NCI-H2196 treated with DMSO at 0.1 percent for 48 hours (cell line): ENCODE measurements at regions not wholly inside any gene's neighbourhood (a gene's known extent, or its start where the extent isn't known, plus 50 kb on each side); places are given as distances from the start of the nearest gene placed in this dataset.
"Not testable (repeated sequence)": the region's sequence is repeated elsewhere in the genome, so short reads cannot be mapped to it uniquely, and the experiment has no call there.

Source experiments
- DNase-seq: peaks from one replicate; lab custom pipeline; 2025; ENCODE audit not compliant: unreplicated experiment; lab: John Stamatoyannopoulos, UW

DNA sequence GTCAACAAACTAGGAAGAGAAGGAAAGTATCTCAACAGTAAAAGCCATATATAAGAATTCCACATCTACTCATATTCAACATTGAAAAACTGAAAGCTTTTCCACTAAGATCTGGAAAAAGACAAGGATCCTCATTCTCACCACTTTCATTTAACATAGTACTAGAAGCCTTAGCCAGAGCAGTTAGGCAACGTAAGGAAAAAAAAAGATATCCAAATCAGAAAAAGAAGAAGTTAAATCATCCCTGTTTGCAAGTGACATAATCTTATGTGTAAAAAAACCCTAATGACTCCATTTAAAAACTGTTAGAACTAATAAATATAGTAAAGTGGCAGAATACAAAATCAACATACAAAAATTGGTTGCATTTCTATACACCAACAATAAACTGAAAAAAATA, 426.2 kb downstream of the BCAT1 start:
- no peak for DNase-seq

DNA sequence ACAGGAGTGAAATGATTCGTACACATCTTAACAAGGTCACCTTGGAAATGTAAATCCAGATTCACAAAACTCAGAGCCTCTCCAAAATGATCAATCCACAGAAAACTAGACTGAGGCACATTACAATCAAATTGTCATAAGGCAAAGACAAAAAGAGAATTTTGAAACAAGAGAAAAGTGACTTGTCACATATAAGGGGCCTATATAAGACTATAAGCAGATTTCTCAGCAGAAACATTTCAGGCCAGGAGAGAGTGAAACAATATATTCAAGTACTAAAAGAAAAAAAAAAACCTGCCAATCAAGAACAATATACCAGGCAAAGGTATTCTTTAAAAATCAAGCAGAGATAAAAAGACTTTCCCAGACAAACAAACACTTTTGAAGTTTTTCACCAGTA, 429.1 kb downstream of the BCAT1 start:
- no peak for DNase-seq

DNA sequence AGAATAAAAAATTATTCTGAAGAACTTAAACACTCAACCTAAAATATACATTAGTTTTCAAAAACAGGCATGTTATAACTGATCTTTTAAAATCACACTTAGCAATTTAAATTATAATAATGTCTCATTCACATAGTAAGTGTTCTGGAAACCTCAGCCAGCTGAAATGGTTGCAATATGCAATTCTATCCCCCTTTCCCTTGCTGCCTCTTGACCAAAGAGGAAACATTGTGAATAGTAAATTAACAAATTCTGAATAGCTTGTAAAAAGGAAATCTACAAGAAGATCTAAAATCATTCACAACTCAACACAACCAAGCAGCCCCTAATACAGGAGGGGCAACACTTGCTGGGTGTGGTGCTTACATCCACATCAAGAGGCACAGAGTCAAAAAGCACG, 431.9 kb downstream of the BCAT1 start:
- DNase-seq: no peak

DNA sequence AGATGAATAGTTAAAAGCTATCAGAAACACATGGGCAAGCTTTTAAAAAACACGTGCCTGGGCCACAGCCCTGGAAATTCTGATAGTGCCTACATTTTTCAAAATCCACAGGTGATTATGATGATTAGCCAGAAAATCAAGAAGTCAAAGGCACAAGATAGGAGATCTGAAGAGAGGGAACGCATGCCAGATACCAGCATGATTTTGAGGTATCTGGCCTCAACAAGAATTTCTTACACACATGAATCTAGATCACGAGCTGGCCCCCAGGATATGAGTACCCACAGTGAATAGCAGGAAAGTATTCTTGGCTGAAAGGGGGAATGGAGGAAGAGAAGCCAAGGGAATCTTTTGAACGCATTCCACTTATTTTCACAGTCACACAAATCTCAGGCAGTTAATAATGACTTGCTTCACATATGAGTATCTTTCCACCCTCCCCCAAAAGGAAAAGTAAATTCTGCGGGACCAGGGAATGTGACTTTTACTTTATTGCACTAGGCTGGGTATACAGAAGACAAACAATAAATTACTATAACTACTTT, 438.2 kb downstream of the BCAT1 start:
- DNase-seq: no peak

DNA sequence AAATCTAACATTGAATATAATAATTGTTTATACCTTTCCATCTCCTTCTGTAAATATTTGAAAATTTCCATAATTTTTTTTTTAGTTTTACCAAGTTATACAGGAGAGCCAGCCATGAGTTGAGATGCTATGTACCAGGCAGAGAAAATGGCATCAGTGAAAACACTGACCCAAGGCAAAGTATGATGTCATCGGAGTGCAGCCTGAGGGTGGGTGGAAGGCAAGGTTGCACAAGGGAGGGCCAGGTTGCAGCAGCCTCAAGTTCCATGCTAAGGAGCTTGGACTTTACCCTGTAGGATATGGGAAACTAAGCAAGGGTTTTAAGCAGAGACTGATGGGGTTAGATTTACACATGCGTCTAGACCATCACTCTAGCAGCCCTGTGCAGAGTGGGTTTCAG, 441.1 kb downstream of the BCAT1 start:
- DNase-seq: no peak

DNA sequence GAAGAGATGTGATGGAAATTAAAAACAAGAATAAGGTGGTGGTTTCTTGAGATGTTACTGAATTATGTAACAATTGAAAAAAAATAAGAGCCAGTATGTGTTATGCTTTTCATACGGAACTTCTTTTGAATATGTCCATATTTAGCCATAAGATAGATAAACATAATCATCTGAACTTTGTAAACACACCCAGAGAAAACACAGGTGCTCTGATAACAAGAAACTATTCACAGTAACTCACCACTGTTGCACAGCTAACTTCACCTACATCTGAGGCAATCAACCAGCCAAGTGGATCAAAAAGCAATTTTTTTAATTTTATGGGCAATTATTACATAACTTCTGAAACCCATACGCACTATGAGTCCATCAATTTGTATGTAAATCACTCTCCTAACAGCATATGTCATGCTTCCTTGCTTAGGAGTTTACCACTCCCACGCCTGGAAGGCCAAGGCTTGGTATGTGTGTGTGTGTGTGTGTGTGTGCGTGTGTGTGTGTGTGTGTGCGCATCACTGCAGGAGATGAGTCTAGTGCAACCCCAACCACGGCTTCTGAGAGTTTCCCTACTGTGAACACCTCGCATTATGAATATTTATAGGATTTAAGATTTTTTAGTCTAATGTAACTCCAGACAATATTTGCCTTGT, 443.4 kb downstream of the BCAT1 start:
- DNase-seq: no peak

DNA sequence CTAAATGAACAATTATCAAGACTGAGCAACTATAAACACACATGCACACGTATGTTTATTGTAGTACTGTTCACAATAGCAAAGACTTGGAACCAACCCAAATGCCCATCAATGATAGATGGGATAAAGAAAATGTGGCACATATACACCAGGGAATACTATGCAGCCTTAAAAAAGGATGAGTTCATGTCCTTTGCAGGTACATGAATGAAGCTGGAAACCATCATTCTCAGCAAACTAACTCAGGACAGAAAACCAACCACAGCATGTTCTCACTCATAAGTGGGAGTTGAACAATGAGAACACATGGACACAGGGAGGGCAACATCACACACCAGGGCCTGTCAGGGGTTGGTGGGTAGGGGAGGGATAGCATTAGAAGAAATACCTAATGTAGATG, 445.4 kb downstream of the BCAT1 start:
- not testable (repeated sequence) for DNase-seq

DNA sequence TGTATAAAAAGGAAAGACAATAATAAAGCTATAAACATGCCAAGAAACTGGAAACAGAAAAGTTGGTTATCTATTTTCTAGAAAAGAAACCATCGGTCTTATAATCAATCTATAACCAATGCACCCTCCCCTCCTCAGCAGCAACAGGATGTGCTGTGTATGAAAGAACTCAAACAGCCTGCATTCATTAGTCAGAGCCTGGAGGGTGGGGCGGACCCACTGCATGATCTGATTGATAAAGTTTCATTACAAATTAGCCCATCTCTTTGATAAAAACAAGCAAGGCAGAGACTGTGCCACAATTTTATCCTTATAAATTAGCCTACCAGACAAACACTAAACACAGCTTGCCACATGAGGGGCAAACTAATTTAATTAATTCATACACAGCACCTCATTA, 448.1 kb downstream of the BCAT1 start:
- DNase-seq: no peak

DNA sequence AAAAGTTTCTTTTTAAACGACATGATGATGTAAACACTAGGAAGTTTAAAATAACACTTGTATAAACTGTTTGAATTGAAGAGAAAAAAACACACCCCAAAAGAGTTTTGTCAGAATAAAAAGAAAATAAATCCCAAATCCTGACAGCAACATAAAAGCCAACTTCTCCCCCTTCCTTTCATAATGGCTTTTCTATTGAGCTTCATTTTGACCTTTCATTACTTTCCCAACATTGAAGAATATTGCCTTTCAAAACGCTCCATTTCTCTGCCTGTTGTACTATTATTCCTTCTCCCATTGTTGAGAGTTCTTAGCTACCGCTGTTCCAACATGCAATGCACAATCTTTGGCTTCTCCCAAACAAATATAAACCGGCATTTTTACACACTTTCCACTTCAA, 448.5 kb downstream of the BCAT1 start:
- no peak for DNase-seq

DNA sequence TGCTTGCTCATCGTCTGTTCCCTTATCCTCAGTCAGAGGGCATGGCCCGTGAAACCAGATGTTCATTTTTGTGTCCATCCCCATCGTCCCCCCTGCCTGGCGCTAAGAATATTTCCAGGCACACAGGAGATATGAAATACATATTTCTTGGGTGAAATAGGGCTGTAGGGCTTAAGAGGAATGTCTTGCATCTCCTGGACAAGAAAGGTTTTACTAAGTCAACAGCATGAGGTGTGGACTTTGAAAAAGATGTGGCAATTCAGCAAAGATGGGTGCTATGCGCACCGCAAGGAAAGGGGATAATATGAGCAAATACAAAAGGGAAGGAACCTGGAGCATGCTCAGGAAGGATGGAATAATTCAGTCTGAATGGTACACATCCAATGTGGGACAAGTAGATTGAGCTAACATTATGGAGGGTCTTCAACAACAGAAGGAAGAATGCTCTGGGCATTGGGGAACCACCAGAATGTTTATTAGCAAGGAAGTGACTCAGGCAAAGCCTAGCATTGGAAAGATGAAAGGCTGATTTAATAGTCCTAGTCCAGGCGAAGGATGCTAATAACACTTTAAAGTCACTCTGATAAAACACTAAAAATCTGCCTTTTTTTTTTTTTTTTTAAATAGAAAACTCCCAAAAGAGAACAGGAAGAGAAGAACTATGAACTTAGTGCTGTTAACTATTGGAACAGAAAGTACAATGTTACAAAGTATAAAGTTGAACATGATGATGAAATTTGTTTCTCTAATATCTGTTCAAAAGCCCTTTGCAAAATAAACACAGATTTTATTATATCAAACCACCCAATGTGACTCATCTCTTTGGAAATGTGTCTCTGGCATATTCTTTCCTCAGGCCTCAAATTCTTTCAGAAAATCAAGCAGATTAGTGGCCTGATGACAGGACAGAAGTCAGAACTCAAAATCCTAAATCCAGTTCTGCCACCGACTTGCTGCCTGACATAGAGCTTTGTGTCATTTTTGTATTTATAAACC, 449.5 kb downstream of the BCAT1 start:
- no peak for DNase-seq

DNA sequence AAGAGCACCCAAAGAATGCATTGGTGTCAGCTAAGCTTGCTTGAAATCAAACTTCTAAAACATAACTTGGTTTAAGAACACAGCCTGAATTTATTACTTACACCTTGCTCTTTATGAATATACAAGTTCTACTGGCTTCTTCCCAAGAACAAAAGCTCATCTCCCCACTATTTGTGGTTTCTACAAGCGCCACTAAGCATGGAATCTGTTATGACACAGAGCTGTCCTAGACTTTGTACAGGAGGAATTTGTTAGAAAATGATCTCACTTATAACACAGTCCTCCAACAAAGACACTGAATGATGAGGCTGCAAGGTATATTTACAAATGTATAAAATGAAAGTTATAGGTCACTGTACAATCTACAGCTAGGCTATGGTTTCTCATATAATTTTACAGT, 452.1 kb downstream of the BCAT1 start:
- DNase-seq: no peak

DNA sequence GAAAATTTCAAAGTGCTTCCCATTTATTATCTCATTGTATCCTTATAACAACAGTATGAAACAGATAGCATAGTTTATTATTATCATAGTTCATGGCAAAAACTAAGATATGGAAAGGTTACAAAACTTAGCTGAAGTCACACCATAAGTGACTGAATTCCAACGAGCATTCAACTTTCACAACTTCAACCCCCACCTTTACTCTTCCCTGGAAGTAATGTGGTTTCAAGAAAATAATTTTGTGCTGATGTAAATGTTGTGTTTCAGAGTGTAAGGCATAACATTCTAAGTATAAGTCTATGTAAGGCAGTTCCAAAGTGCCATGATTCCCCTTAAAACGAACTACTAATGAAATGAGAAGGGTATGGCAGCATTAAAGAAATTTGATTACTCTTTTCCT, 454.5 kb downstream of the BCAT1 start:
- DNase-seq: no peak

DNA sequence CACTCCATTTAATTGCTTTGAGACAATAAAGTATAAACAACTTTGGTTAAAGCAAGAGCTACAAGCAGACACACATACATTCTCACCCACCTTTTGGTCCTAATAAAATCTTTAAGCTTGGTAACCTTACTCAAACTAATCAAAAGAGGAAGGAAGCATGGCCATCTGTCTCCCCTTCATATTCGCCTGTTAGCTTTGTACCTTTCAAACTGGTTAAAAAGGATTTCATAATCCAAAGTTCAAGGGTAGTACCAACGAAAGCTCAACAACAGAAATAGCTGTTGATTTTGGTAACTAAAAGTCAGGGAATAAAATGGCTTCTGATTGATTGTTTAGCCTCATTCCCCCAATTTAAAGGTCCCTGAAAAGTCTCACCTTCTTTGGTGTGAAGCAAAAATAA, 456.9 kb downstream of the BCAT1 start:
- DNase-seq: no peak

DNA sequence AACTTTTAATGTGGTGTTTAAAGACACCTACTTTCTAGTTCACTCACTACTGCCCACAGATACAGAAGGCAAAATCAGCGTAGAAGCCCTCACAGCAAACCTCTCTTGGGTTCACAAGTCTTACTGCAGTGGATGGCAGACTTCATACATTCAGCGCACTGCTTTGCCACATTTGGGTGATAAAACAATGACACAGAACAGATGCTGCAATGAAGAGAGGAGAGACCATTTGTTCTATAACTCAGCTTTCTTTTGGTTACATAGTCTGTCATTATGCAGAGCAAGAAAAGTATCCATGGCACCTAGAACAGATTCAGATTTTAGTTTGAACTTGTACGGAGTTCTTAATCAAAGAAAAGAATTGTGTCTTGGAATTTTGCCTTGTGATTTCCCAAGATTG, 459.0 kb downstream of the BCAT1 start:
- no peak for DNase-seq

DNA sequence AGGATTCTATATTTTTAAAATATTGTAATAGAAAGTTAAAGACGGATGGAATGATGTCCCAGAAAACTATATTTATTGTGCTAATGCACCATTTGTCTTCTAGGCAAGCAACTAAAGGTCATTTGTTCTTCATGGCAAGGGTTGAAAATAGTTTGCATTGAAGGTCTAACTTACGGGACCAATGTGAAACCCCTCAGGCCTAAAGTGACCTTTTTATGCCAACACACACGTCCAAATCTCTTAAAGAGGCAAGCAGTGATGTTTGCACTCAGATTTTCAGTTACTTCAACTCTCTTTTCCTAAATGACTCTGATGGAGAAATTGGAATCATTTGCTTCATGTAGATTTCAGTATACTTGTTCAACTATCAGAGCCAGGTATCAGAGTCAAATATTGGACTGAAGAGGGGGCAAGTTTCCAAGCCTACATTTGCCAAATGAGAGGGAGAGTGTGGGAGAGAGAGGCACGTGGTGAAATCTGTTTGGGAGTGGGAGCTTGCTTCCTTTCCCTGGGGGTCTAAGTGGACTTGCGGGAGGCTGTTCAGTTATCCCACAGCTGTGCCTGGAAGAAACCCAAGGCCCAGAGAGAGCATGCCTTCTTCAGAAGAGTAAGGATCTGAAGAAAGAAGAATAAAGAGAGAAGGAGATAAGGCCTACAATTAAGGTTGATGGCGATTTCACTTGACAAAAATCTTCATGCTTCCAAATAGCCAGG, 459.8 kb downstream of the BCAT1 start:
- DNase-seq: no peak

DNA sequence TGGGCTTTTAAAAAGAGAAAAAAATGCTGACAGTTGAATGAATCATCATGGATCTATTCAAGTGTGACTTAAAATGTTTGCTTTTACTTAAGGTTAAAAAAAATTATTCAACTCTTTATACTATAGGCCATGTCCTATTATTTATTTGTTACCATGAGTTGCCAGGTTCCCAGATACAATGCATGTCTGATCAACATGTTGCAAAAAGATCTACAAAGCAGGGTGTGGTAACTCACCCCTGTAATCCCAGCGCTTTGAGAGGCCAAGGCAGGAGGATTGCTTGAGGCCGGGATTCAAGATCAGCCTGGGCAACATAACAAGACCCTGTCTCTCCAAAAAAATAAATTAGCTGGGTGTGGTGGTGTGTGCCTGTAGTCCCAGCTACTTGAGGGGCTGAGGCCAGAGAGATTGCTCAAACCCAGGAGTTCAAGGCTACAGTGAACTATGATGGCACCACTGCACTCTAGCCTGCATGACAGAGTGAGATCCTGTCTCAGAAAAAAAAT, 460.8 kb downstream of the BCAT1 start:
- DNase-seq: no peak

DNA sequence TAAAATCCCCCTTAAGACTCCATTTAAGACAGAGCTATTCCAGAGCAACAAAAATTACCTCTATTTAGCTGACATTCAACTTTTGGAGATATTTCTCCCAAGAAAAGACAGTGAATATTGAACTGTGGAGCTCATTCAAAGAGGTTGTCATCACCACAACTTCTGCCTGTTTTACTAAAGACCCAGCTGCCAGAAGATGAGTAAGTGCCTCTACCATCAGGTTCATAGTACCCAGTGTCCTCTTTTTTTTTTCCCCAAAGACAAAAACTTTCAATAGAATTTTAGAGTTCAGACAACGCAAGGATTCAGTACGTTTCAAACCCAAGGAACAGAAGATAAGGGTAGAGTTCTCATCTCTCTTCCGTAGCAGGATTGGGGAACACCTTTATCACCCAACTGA, 461.3 kb downstream of the BCAT1 start:
- no peak for DNase-seq

DNA sequence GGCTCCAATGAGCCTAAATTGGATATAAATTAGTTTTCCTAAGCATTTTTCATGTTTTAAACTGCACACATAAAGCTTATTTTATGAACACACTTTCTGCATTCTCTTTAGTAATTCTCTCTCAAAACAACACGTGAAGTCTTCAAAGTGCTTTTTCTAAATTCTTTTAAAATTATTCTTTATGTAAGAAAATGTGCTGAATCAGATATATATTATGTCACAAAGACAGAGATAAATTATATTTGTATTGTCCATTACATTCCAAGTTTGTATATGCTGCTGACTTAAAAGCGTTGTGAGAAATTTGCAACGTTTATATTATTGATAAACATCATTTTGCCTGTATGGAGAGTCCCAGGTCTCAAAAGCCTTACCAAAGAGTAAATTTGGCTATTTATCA, 465.2 kb downstream of the BCAT1 start:
- DNase-seq: no peak

DNA sequence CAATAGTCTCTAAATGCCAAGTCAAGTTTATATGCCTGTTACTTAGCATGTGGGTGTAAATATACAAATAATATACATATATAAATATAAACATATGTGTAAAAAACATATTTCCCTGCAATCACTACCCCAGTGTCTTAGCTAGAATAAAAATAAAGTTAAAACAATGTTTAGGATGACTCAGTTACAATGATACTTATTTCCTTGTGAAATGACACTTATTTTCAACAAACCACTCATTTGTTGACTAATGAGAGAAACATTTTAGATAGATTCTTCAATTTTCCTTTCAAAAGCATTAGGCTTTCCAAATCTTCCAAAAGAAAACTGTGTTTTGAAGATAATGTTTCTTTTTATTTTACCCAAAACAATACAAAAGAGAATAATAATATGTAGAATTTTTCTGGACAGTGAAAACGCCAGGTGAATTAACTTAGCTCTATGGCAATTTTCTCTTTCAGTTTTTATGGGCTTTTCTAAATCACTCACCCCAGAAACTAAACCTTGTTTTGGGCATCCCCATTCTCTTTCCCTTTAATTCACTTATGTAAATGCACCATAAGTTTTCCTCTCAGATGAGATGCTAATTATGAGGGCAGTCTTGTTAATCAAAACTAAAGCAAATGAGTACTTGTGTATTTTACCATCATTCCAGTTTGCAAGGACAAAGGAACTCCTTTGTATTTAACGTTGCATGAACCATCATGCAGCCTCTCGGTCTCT, 465.9 kb downstream of the BCAT1 start:
- DNase-seq: no peak

DNA sequence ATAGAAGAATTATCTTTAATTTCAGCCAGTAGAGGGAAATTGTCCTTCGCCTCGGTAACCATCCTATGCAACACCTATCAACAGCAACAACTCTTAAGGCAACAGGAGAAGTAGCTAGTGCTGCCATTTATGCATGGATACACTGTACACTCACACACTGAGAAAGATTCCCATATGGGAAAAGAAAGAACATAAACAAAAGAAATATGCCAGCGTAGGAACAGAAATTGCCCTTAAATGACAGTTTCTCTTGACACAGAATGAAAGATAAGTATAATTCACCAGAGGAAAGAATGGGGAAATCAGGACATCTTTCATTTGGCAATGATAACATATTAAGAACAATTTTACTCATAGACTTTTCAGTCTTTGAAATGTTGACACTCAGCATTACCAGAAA, 466.9 kb downstream of the BCAT1 start:
- no peak for DNase-seq
